WERI-Rb-1 (cell line): ENCODE measurements at regions not wholly inside any gene's neighbourhood (a gene's known extent, or its start where the extent isn't known, plus 50 kb on each side); places are given as distances from the start of the nearest gene placed in this dataset.

ENCODE experiments used
- DNase-seq: peaks from one replicate; pipeline ENCODE4 v3.0.0-alpha.2; 2020
- H3K27ac ChIP-seq: fragments of 250-450 bp; sonication (Bioruptor Pico); 2 replicates; pipeline ENCODE4 v1.5.1; 2020; ENCODE audit warnings: mild to moderate bottlenecking, moderate library complexity
- H3K27me3 ChIP-seq: fragments of 250-450 bp; sonication (Bioruptor Pico); 2 replicates; pipeline ENCODE4 v1.5.1; 2021; ENCODE audit warnings: mild to moderate bottlenecking, low read depth, moderate library complexity; ENCODE audit not compliant: insufficient read depth, severe bottlenecking
- H3K36me3 ChIP-seq: fragments of 250-450 bp; sonication (Bioruptor Pico); 2 replicates; pipeline ENCODE4 v1.5.1; 2020; ENCODE audit warnings: mild to moderate bottlenecking, moderate library complexity
- H3K4me3 ChIP-seq: 2 replicates; pipeline ENCODE4 v1.5.1; 2011; ENCODE audit warnings: low read depth, mild to moderate bottlenecking, control low read depth, low read length
- H3K9me3 ChIP-seq: fragments of 250-450 bp; sonication (Bioruptor Pico); 2 replicates; pipeline ENCODE4 v1.5.1; 2021; ENCODE audit warnings: mild to moderate bottlenecking, moderate library complexity; ENCODE audit not compliant: severe bottlenecking
- CTCF ChIP-seq: IDR thresholded peaks from 2 replicates; pipeline ENCODE4 v1.5.1; 2011; ENCODE audit warnings: low read depth, mild to moderate bottlenecking, control low read depth, inconsistent platforms, low read length

- H3K4me3 ChIP-seq, result no peak overlapping the region
- TF ChIP-seq CTCF, result no peak
- H3K27me3 ChIP-seq, result no peaks in the 10 kb centered on the region
- H3K9me3 ChIP-seq, result no peaks in the 10 kb centered on the region
- H3K27ac ChIP-seq, result no peak overlapping the region
- H3K36me3 ChIP-seq, result no peaks in the 10 kb centered on the region
- no peak for DNase-seq
Measured at GRCh38 chr1:81703391-81703755, 97.4 kb upstream of the ADGRL2 start.

GRCh38 chr1:81702903-81703302 is 97.8 kb upstream of the ADGRL2 start:
- Histone ChIP-seq H3K27ac (no peak overlapping the region), H3K4me3 (no peak overlapping the region), H3K9me3 (no peaks in the 10 kb centered on the region), H3K36me3 (no peaks in the 10 kb centered on the region), H3K27me3 (no peaks in the 10 kb centered on the region)
- no peak for DNase-seq
- TF ChIP-seq CTCF, result no peak

- no peak overlapping the region for H3K27ac ChIP-seq
Measured at GRCh38 chr1:81702079-81702715, 98.5 kb upstream of the ADGRL2 start.

GRCh38 chr1:81700728-81701470 is 99.8 kb upstream of the ADGRL2 start:
- no peak for TF ChIP-seq CTCF
- DNase-seq, result no peak
- Histone ChIP-seq H3K4me3 (no peak overlapping the region), H3K36me3 (no peaks in the 10 kb centered on the region), H3K27me3 (no peaks in the 10 kb centered on the region), H3K9me3 (no peaks in the 10 kb centered on the region), H3K27ac (no peak overlapping the region)

More at GRCh38 chr1:81702079-81702715, 98.5 kb upstream of the ADGRL2 start:
- H3K4me3 ChIP-seq, result no peak overlapping the region
- no peaks in the 10 kb centered on the region for H3K27me3 ChIP-seq
- H3K9me3 ChIP-seq, result no peaks in the 10 kb centered on the region
- H3K36me3 ChIP-seq, result no peaks in the 10 kb centered on the region
- TF ChIP-seq CTCF, result no peak
- no peak for DNase-seq

- Histone ChIP-seq H3K36me3 (no peaks in the 10 kb centered on the region), H3K27me3 (no peaks in the 10 kb centered on the region), H3K27ac (no peak overlapping the region), H3K9me3 (no peaks in the 10 kb centered on the region), H3K4me3 (no peak overlapping the region)
- no peak for TF ChIP-seq CTCF
- no peak for DNase-seq
Measured at GRCh38 chr1:81699234-81699633, 101.5 kb upstream of the ADGRL2 start.
